A673 (cell line): ENCODE measurements at regions not wholly inside any gene's neighbourhood (a gene's known extent, or its start where the extent isn't known, plus 50 kb on each side); places are given as distances from the start of the nearest gene placed in this dataset.

Experiments used
- BruUV-seq: library from RNA; stranded (reverse); fragments of 400-500 nt; replicated peaks from 2 replicates; lab custom pipeline; 2021; lab: Mats Ljungman, UMichigan
- CTCF ChIA-PET: fragments of 300-600 bp; sonication (Branson Sonifier 250); formaldehyde crosslinking; loops from one replicate; lab custom pipeline; 2022; ENCODE audit warnings: antibody characterized with exemption; lab: Charles Lee
- POLR2A ChIA-PET: fragments of 300-600 bp; sonication (Branson Sonifier 250); formaldehyde crosslinking; loops from one replicate; lab custom pipeline; 2022; ENCODE audit warnings: antibody characterized with exemption; ENCODE audit not compliant: low non-redundant PET; lab: Charles Lee
- DNase-seq: peaks from one replicate; pipeline ENCODE4 v3.0.0-alpha.2; 2015; ENCODE audit warnings: low spot score
- H3K27ac ChIP-seq: fragments of 200-600 bp; sonication (generic); 2 replicates; pipeline ENCODE4 v1.5.1; 2016; ENCODE audit warnings: mixed run types, low read depth, mild to moderate bottlenecking, mixed read lengths, antibody characterized with exemption, low read length; ENCODE audit not compliant: poor library complexity, severe bottlenecking
- H3K27me3 ChIP-seq: fragments of 200-600 bp; sonication (generic); replicated peaks from 2 replicates; pipeline ENCODE4 v1.6.1; 2017; ENCODE audit warnings: mixed run types, low read depth, mild to moderate bottlenecking, mixed read lengths, antibody characterized with exemption, low read length; ENCODE audit not compliant: insufficient read depth, poor library complexity
- H3K36me3 ChIP-seq: fragments of 200-600 bp; sonication (generic); 2 replicates; pipeline ENCODE4 v1.6.1; 2016; ENCODE audit warnings: mixed run types, mild to moderate bottlenecking, mixed read lengths, antibody characterized with exemption, low read length; ENCODE audit not compliant: insufficient read depth, poor library complexity, severe bottlenecking
- H3K4me1 ChIP-seq: fragments of 200-600 bp; sonication (generic); 2 replicates; pipeline ENCODE4 v1.6.1; 2017; ENCODE audit warnings: mixed run types, mild to moderate bottlenecking, mixed read lengths, antibody characterized with exemption, low read length; ENCODE audit not compliant: insufficient read depth, poor library complexity, severe bottlenecking
- H3K4me3 ChIP-seq: fragments of 200-600 bp; sonication (generic); 2 replicates; pipeline ENCODE4 v1.5.1; 2016; ENCODE audit warnings: low read depth, mixed run types, mild to moderate bottlenecking, mixed read lengths, low read length; ENCODE audit not compliant: poor library complexity, severe bottlenecking
- H3K9me3 ChIP-seq: fragments of 200-600 bp; sonication (generic); 2 replicates; pipeline ENCODE4 v1.6.1; 2016; ENCODE audit warnings: mixed run types, low read depth, mild to moderate bottlenecking, mixed read lengths, antibody characterized with exemption, low read length; ENCODE audit not compliant: poor library complexity, severe bottlenecking
- EZH2 ChIP-seq: fragments of 200-600 bp; sonication (generic); IDR thresholded peaks from 2 replicates; pipeline ENCODE4 v1.6.1; 2017; ENCODE audit warnings: borderline replicate concordance, low read depth, mild to moderate bottlenecking, mixed read lengths, antibody characterized with exemption, low read length; ENCODE audit not compliant: poor library complexity, severe bottlenecking
- intact Hi-C: fragments of 100-400 bp; cut with micrococcal nuclease; formaldehyde crosslinking; loops from one replicate; pipeline ENCODE4 v1.10.0; 2022; ENCODE audit not compliant: unreplicated experiment
- TF ChIP-seq, protein P1 (sequence below): fragments of 300-800, 200-600 bp; sonication (generic); conservative IDR thresholded peaks from 2 replicates; pipeline ENCODE4 v1.5.1; 2017; ENCODE audit warnings: low read depth, mild to moderate bottlenecking, antibody characterized with exemption, low read length, moderate library complexity, mixed read lengths

DNA sequence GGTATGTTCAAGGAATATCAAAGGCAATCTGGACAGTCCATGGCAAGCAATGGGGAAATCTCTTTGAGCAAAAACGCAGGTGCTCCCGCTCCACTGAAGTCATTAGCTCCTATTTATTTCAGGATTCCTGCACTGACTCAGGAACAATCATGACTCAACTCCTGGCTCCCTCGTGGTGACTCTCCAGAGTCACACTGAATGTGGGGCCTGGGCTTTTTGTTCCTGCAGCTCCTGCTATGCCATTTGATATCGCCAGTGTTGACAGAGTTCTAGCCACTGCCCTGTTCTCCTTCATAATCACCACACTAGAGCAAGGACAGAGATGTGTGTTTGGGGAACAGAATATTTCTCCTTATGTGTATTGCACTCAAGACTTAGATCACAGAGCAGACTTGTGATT, 187.2 kb upstream of the ZNF462 start:
- TF ChIP-seq, protein P1, sequence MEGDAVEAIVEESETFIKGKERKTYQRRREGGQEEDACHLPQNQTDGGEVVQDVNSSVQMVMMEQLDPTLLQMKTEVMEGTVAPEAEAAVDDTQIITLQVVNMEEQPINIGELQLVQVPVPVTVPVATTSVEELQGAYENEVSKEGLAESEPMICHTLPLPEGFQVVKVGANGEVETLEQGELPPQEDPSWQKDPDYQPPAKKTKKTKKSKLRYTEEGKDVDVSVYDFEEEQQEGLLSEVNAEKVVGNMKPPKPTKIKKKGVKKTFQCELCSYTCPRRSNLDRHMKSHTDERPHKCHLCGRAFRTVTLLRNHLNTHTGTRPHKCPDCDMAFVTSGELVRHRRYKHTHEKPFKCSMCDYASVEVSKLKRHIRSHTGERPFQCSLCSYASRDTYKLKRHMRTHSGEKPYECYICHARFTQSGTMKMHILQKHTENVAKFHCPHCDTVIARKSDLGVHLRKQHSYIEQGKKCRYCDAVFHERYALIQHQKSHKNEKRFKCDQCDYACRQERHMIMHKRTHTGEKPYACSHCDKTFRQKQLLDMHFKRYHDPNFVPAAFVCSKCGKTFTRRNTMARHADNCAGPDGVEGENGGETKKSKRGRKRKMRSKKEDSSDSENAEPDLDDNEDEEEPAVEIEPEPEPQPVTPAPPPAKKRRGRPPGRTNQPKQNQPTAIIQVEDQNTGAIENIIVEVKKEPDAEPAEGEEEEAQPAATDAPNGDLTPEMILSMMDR: no peak
- TF ChIP-seq EZH2: no peak
- no peak overlapping the region for H3K4me3 ChIP-seq
- H3K36me3 ChIP-seq: no peaks in the 10 kb centered on the region
- H3K27me3 ChIP-seq: no peaks in the 10 kb centered on the region
- DNase-seq: no peak
- intact Hi-C loops: no loop called here
- no peaks in the 10 kb centered on the region for H3K4me1 ChIP-seq
- CTCF ChIA-PET: no interaction called here
- POLR2A ChIA-PET: no interaction called here
- no peak overlapping the region for H3K27ac ChIP-seq
- no peaks in the 10 kb centered on the region for H3K9me3 ChIP-seq
- no TSS peak for BruUV-seq

DNA sequence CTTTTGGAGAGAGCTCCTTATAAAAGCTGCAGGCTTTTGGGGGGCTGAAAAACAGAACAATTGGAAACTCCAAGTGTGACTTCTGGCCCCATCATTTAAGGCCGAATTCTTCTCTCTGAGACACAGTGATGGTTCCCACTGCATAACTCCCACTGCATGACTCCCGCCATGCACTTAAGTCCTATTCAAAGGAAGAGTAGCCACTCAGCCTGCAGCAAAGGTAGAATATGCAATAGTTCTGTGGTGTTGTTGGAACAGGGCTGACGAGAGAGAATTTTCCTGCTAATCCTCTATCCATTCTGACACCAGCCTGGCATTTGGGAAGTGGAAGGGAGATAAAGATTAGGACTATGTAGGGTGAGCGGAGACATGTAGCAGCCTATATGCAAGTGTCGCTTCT, 185.6 kb upstream of the ZNF462 start:
- Histone ChIP-seq H3K4me3 (no peak overlapping the region), H3K36me3 (no peaks in the 10 kb centered on the region), H3K4me1 (no peaks in the 10 kb centered on the region), H3K27ac (no peak overlapping the region), H3K27me3 (no peaks in the 10 kb centered on the region), H3K9me3 (no peaks in the 10 kb centered on the region)
- BruUV-seq: no TSS peak
- ChIA-PET POLR2A (no interaction called here), CTCF (no interaction called here)
- intact Hi-C loops: no loop called here
- DNase-seq: no peak
- no peak for TF ChIP-seq EZH2
- TF ChIP-seq, protein P1: no peak

DNA sequence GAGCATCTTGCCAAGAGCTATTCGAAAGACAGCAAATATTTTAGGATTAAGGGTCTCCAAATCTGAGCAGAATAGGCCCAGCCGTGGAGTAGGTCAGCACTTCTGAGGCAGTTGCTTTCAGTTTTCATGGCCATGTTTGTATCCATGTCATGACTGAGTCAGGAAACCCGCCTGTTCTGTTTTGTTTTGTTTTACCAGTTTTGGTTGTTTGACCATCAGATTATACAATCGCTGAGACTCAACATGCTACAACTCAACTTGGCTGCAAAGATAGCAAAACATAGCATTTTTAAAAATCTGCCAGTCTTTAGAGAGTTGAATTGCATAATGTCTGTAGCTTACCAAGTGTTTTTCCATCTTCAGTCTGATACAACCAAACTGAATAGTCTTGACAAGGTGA, 185.1 kb upstream of the ZNF462 start:
- CTCF ChIA-PET: no interaction called here
- intact Hi-C loops: no loop called here
- BruUV-seq: no TSS peak
- TF ChIP-seq EZH2: no peak
- Histone ChIP-seq H3K36me3 (no peaks in the 10 kb centered on the region), H3K4me1 (no peaks in the 10 kb centered on the region), H3K9me3 (no peaks in the 10 kb centered on the region), H3K27ac (no peak overlapping the region), H3K27me3 (no peaks in the 10 kb centered on the region), H3K4me3 (no peak overlapping the region)
- DNase-seq: no peak
- POLR2A ChIA-PET: no interaction called here

DNA sequence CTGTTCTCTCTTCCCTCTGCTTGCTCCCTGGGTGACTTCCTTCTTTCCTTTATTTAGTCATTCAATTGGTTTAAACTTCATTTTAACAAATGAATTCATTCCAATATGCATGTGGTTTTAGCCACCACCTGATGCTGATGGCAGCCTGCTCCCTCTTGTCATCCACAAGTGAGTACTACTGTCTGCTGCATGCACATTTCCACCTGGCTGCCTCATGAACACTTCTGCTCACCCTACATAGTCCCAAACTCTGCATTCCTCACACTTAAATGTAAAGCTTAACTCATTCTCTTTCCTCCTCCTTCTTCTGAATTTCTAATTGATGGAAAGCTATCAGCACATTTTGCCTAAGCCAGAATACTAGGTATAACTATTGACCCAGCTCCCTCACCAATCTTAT, 184.7 kb upstream of the ZNF462 start:
- CTCF ChIA-PET: no interaction called here
- no peaks in the 10 kb centered on the region for H3K36me3 ChIP-seq
- intact Hi-C loops: no loop called here
- no peaks in the 10 kb centered on the region for H3K4me1 ChIP-seq
- H3K4me3 ChIP-seq: no peak overlapping the region
- POLR2A ChIA-PET: no interaction called here
- BruUV-seq: no TSS peak
- no peak for DNase-seq
- no peaks in the 10 kb centered on the region for H3K9me3 ChIP-seq
- no peaks in the 10 kb centered on the region for H3K27me3 ChIP-seq
- TF ChIP-seq EZH2: no peak
- TF ChIP-seq, protein P1: no peak
- H3K27ac ChIP-seq: no peak overlapping the region
